IPS DF 19.7 (cell line): ENCODE measurements at regions not wholly inside any gene's neighbourhood (a gene's known extent, or its start where the extent isn't known, plus 50 kb on each side); places are given as distances from the start of the nearest gene placed in this dataset.

Source experiments
- DNase-seq: peaks from one replicate; pipeline ENCODE4 v3.0.0-alpha.2; 2013; ENCODE audit warnings: low read depth, low spot score

- DNase-seq: peak; percentile 35
These were observed 173.6 kb upstream of the NUDT6 start for GRCh38 chr4:123096038-123096437.

- DNase-seq: peak; percentile 25
These were observed 180.6 kb upstream of the NUDT6 start for GRCh38 chr4:123102897-123103471.

- DNase-seq: no peak
These were observed 182.1 kb upstream of the NUDT6 start for GRCh38 chr4:123104310-123105025.

GRCh38 chr4:123105026-123105420, 182.6 kb upstream of the NUDT6 start:
- DNase-seq: no peak

- DNase-seq: no peak
These were observed 184.3 kb upstream of the NUDT6 start for GRCh38 chr4:123106747-123107146.

DNA sequence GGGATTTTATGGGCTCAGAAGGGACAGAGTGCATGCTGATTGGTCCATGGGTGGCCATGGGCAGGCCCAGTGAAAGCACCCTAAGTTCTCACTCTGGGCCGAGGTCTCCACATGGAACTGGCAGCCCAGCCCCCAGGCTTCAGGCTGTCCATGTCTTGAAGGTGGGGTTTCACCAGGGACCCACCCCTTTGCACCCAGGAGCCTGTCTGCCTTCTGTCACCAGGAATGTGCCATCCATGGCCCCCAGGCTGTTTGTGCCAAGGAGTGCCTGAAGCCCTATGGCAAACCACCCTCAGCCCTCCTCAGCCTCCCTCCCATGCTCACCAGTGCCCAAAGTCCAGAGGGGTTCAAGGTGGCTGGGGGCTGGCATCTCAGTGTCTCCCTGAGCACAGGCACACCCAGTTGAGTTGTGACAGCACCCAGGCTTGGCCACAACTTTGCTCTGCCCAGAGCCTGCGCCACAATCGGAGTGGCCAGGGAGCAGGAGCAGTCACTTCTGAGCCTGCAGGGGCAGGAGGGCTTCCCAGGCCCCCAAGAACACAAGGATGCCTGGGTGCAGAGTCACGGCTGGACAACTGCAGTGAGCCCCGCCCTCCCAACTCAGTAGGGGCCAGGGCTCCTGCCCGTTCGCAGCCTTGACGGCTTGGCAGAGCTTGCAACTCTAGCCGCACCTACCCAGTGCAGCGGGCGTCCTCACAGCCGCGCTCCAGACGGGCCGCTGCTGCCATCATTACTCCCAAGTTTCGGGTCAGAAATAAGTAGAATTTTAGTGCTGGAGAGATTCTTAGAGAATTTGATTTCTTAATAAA, 185.3 kb upstream of the NUDT6 start:
- DNase-seq: no peak

GRCh38 chr4:123109139-123109538, 186.7 kb upstream of the NUDT6 start:
- no peak for DNase-seq

DNA sequence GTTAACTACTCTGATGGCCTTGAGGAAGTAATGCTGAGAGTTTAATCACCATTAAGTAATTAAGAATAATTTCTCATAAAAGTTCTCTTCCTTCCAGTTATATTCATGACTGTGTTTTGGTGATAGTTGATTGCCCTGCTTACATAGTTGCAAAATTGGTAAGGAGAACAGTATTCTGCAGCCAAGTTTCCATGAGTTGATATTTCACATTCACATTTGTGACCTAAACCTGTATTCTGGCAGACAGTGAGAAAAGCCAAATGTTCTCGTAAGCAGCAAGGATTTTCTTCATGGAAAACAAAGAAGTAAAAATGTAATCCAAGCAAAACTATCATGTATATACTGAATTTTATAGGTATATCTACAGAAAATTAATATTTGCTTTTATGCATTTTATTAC, 187.8 kb upstream of the NUDT6 start:
- DNase-seq: no peak

- no peak for DNase-seq
These were observed 188.3 kb upstream of the NUDT6 start for GRCh38 chr4:123110685-123111084.

- no peak for DNase-seq
These were observed 190.8 kb upstream of the NUDT6 start for GRCh38 chr4:123113155-123113554.

- no peak for DNase-seq
These were observed 191.9 kb upstream of the NUDT6 start for GRCh38 chr4:123114084-123114914.

DNA sequence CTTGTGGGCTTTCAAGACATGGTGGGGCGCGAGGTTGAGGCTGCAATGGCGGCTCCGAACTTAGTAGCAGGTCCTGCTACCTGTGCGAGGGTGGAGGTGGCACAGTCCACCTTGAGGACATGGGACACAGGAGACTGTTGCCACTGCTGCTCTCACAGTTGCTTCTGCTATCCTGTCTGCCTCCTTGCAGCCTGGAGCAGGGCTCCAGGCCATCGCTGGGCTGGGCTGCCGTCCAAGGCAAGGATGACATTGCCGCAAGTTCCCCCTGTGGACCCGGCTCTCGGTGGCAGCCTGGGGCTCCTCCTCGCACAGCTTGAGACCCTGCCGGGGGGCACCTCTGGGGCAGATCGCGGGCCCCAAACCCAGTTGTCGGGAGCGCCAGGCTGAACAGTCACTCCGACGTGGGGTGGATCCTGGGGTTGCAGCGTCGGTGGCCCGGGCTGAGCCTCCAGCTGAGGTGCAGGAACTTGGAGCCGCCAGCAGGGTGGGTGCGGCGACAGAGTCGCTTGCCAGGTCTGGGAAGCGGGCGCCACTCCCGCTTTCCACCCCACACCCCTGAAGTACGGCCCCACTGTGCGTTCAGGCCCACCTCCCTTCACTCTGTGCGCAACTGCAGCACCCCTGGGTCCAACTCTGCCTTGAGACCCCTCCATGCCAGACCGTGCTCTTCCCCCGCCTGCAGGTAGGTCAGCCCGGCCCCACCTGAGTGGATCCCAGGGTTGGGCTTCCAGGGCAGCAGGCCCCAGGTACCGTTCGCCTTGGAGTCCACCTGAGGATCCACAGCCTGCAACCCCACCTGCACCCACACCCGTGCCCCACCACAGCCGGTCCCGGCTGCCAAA, 192.7 kb upstream of the NUDT6 start:
- DNase-seq: no peak

- no peak for DNase-seq
These were observed 194.0 kb upstream of the NUDT6 start for GRCh38 chr4:123116412-123116811.

GRCh38 chr4:123120473-123120872, 198.1 kb upstream of the NUDT6 start:
- no peak for DNase-seq

GRCh38 chr4:123121241-123121907, 199.0 kb upstream of the NUDT6 start:
- DNase-seq: no peak

DNA sequence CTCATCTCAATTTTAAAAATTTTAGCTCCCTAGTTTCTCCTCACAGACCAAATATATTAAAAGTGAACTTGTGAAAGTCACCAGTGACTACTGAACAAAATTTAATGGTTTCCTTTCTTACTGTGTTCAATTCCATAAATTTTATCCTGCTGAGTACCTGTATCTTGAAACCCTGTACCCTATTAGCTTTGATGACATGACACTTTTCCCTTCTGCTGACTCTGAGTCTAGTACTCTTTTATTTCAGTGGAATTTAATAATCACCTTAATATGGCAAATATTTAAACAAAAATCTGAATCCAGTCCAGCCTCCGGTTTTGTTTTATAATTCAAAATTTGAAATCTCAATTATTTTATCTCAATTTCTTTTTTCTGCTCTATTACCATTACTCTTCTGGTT, 203.1 kb upstream of the NUDT6 start:
- DNase-seq: no peak

DNA sequence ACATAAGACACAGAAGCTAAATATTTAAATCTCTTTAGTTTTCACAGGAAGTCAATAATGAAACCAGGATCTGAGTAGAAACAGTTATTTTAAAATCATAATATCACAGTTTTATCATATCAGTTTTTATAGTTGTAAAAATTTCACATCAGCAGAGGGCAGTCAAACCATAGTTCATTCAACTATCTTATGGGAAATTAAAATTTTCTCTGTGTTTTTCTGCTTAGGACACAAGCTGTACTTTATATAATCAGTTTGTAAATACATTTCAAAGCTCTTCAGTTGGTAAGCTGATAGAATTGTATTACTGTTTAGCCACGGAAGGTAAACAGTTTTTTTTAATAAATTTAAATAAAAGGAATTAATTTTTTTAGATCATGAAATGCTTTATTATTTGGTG, 204.8 kb upstream of the NUDT6 start:
- DNase-seq: no peak

DNA sequence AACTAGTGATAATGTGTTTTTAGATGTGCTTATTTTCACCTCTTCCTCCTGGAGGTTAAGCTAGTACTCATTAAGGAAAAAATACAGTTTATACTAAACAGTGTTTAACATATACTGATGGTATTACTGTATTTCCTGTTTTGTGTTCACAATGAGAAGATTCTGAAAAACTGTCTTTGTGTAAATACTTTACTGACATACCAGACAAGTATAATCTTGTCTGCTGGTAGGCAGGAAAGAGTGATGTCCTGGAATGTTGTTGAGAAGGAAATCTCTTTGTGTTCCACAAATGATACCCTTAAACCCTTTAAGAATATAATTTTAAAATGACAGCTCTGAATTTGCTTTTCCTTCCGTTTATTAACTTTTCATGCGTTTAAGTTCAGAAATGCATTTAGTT, 205.5 kb upstream of the NUDT6 start:
- no peak for DNase-seq

DNA sequence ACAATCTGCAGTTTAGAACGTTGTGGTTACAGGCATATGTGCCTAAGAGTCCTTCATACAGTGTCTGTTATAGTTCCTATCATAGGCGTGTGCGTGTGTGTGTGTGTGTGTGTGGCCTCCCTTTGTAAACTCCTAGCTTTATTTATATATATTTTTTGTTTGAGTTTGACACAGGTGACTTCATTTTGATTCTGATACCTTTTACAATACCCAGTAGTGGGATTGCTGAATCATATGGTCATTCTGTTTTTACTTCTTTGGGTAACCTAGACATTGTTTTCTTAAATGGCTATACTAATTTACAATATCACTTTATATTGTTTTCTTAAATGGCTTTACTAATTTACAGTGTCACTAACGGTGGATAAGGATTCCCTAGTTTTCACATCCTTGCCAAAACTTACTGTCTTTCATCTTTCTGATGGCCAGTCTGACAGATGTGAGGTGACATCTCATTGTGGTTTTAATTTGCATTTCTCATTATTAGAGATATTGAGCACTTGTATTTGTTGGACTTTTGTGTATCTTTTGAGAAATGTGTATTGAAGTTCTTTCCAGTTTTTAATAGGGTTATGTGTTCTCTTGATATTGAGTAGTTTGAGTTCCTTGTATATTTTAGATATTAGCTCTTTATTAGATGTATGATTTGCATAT, 211.1 kb upstream of the NUDT6 start:
- DNase-seq: no peak

- DNase-seq: no peak
These were observed 222.2 kb upstream of the NUDT6 start for GRCh38 chr4:123144616-123145015.
